ENCODE measurements at regions not wholly inside any gene's neighbourhood (a gene's known extent, or its start where the extent isn't known, plus 50 kb on each side); places are given as distances from the start of the nearest gene placed in this dataset.

DNA sequence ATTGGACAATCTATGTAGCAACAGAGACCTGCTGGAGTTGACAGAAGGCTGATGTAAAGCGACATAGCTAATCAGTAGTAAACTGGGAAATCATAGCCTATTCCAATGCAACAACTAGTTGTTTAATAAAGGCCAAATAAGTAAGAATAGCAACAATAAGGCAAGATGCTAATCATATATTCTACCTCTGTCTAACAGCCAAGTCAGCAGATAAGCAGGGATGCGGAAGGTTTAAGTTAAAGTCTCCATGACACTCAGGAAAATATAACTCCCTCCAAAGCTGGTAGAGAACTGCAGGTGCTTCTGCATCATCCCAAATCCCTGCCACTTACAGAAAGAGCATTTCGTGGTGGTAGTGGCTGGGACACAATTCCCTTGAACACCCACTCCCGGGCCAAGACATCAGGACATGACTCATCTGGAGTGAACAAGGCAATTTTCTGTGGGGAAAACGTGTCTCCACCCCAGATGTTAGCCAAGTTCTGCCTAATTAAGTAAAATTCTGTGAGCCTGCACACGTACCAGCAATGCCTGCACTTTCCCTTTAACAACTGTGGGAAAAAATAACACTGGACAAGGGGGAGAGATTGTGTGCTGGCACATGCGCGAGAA is 413.6 kb upstream of the ID2 start:
- H3K27me3 Mint-ChIP-seq = no peaks in the 10 kb centered on the region
- H3K27ac Mint-ChIP-seq = no peak overlapping the region
- H3K36me3 Mint-ChIP-seq (ENCODE audit: low read depth) = no peaks in the 10 kb centered on the region
- H3K4me1 Mint-ChIP-seq (ENCODE audit: low read depth) = no peaks in the 10 kb centered on the region
- H3K9me3 Mint-ChIP-seq = no peaks in the 10 kb centered on the region
- H3K4me3 Mint-ChIP-seq = no peak overlapping the region

DNA sequence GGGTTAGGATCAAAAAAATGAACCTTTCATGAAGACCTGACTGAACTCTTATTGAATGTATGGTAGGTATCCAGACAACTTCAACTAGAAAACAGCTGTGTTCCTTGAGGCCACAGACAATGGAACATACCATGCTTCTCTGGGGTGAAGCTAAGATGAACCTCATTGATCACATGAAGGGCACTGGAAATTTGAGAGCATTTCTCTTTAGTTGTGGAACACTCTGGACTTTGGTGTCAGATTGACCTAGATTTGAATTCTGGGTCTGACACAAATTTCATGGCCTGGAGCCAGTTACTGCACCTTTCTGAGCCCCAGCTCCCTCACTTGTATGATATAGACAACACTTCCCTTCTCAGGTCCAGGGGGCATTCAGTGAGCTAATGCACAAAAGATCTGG is 411.2 kb upstream of the ID2 start:
- peaks cover 5% of the 10 kb centered on the region for H3K9me3 Mint-ChIP-seq
- H3K4me1 Mint-ChIP-seq (ENCODE audit: low read depth) = no peaks in the 10 kb centered on the region
- no peaks in the 10 kb centered on the region for H3K36me3 Mint-ChIP-seq (ENCODE audit: low read depth)
- H3K4me3 Mint-ChIP-seq = no peak overlapping the region
- H3K27ac Mint-ChIP-seq = no peak overlapping the region
- no peaks in the 10 kb centered on the region for H3K27me3 Mint-ChIP-seq

DNA sequence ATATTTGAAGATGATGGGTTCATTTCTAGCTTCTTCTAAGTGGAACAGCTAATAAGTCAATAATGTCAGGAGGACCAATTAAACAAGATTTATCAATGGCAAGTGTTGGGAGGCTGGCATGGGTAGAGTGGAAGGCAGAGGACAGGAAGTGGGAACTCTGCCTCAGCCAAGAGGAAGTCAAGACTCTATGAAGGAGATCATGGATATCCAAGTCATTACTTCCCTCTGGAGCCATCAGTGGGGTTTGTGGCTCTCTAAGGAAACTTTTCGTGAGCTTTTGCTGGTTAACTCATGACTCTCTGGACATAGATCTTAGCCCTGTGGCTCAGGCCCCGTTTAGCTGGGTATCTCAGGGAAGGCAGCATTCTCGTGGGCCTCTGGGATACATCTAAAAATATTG is 410.4 kb upstream of the ID2 start:
- H3K4me3 Mint-ChIP-seq = no peak overlapping the region
- H3K27ac Mint-ChIP-seq = no peak overlapping the region
- no peaks in the 10 kb centered on the region for H3K36me3 Mint-ChIP-seq (ENCODE audit: low read depth)
- H3K4me1 Mint-ChIP-seq (ENCODE audit: low read depth) = no peaks in the 10 kb centered on the region
- peaks cover 10% of the 10 kb centered on the region for H3K9me3 Mint-ChIP-seq
- H3K27me3 Mint-ChIP-seq = no peaks in the 10 kb centered on the region

DNA sequence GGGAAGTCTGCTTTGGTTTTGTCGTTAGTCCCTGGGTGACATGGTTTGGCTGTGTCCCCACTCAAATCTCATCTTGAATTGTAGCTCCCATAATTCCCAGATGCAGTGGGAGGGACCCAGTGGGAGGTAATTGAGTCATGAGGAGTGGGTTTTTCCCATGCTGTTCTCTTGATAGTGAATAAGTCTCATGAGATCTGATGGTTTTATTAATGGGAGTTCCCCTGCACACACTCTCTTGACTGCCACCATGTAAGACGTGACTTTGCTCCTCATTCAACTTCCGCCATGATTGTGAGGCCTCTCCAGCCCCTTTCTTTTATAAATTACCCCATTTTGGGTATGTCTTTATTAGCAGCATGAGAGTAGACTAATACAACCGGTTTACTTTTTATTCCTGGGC is 405.8 kb upstream of the ID2 start:
- no peaks in the 10 kb centered on the region for H3K36me3 Mint-ChIP-seq (ENCODE audit: low read depth)
- no peak overlapping the region for H3K4me3 Mint-ChIP-seq
- H3K27ac Mint-ChIP-seq = no peak overlapping the region
- H3K9me3 Mint-ChIP-seq = peaks cover 12% of the 10 kb centered on the region
- H3K4me1 Mint-ChIP-seq (ENCODE audit: low read depth) = no peaks in the 10 kb centered on the region
- no peaks in the 10 kb centered on the region for H3K27me3 Mint-ChIP-seq

DNA sequence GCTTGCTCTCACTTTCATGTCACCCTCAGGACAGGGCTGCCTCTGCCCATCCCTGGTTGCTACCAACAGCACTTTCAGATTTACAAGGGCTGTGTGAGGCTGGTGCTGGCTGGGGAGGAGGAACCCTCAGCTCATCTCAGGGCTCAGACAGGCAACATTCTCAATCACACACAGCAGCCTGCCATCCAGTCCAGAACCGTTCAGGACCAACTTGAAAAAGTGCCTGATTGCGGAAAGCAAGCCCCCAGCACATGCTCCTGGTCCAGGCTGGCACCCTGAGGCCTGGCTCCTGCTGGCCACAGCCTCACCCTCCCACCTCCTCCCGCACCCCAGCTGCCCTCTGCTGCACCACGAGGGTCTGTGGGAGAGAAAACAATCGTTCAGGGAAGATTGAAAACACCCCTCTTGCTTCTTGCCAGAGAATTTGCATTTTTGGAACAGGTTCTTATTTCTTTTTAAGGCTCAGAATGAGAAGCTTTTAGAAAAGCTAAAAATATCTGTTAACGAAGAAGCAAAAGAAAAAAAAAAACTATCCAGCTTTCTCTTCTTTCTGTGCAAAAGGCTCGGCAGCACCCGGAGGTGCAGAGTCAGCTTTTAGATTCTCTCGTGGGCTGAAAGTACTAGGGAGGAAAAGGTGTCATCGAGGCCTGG is 403.8 kb upstream of the ID2 start:
- H3K27ac Mint-ChIP-seq = no peak overlapping the region
- peaks cover 4% of the 10 kb centered on the region for H3K4me1 Mint-ChIP-seq (ENCODE audit: low read depth)
- H3K36me3 Mint-ChIP-seq (ENCODE audit: low read depth) = no peaks in the 10 kb centered on the region
- no peak overlapping the region for H3K4me3 Mint-ChIP-seq
- H3K9me3 Mint-ChIP-seq = peaks cover 12% of the 10 kb centered on the region
- no peaks in the 10 kb centered on the region for H3K27me3 Mint-ChIP-seq

DNA sequence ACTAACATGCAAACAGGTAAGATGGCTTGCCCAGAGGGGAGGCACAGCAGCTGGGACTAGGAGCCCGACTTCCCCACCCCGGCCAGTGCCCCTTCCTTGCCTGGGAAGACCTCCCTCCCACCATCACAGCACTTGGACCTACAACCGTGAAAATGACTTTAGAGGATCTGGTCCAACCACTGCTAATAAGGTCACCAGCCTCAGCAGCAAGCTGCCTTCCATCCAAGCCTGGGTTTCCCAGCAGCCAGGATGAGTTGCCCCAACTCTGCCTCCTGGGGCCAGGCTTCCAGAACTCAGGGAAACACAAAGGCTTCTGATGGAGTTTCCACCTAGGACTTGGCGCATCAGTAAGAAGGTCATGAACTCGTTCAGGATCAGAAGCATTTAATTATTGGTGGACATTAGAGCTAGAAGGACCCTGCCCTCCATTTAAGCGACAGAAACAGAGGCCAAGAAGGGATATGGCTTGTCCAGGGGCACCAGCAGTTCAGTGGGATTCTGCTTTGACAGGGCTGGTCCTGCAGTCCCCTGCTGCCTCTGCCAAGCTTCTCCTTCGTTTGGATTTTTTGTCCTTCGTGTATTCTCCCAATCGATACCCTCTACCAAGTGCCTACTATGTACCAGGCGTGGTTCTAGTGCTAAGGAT is 403.0 kb upstream of the ID2 start:
- H3K27ac Mint-ChIP-seq = no peak overlapping the region
- H3K9me3 Mint-ChIP-seq = peaks cover 12% of the 10 kb centered on the region
- H3K4me3 Mint-ChIP-seq = no peak overlapping the region
- no peaks in the 10 kb centered on the region for H3K36me3 Mint-ChIP-seq (ENCODE audit: low read depth)
- H3K27me3 Mint-ChIP-seq = no peaks in the 10 kb centered on the region
- peaks cover 4% of the 10 kb centered on the region for H3K4me1 Mint-ChIP-seq (ENCODE audit: low read depth)

DNA sequence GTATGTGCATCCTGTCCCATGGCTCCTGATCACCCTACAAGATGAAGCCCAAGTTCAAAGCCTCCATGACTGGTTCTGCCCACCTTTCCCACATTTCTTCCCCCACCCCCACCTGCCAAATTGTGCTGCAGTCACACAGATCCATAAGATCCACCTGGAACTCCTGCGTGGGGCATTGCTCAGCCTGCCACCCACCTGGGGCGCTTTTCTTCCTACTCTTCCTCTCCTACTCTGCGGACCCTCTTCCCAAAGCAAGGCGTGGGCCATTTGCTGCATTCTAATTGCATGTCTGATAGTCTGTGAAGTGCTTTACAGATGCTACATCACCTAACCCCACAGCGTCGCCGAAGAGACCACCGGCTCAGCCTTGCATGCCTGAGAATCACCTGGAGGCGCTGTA is 402.4 kb upstream of the ID2 start:
- Mint-ChIP-seq H3K27ac (no peak overlapping the region), H3K4me3 (peak overlapping the region; percentile 17), H3K27me3 (no peaks in the 10 kb centered on the region)

DNA sequence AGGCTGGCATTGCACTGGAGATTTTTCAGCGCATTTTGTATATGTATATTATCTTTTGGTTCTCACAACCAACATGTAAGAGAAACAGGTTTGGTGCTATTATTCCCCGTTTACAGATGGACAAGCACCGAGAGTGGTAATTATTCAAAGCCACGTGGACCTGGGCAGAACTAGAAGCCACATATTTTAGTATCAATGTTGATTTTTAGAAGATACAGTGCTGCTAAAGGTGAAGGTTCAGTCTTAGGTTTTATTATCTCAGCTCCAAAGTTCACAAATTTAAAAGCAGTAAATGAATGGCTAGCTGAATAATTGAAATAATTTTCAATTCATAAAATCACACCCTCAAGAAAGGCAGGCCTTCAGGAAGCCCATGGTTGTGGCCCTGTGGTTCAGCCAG is 400.6 kb upstream of the ID2 start:
- peaks cover 4% of the 10 kb centered on the region for H3K9me3 Mint-ChIP-seq
- peaks cover 9% of the 10 kb centered on the region for H3K4me1 Mint-ChIP-seq (ENCODE audit: low read depth)
- H3K36me3 Mint-ChIP-seq (ENCODE audit: low read depth) = no peaks in the 10 kb centered on the region
- H3K4me3 Mint-ChIP-seq = peak overlapping the region; percentile 50
- H3K27ac Mint-ChIP-seq = no peak overlapping the region
- no peaks in the 10 kb centered on the region for H3K27me3 Mint-ChIP-seq

More for the DNA sequence above, 402.4 kb upstream of the ID2 start:
- Mint-ChIP-seq H3K9me3 (peaks cover 12% of the 10 kb centered on the region), H3K4me1 (ENCODE audit: low read depth) (peaks cover 9% of the 10 kb centered on the region), H3K36me3 (ENCODE audit: low read depth) (no peaks in the 10 kb centered on the region)

DNA sequence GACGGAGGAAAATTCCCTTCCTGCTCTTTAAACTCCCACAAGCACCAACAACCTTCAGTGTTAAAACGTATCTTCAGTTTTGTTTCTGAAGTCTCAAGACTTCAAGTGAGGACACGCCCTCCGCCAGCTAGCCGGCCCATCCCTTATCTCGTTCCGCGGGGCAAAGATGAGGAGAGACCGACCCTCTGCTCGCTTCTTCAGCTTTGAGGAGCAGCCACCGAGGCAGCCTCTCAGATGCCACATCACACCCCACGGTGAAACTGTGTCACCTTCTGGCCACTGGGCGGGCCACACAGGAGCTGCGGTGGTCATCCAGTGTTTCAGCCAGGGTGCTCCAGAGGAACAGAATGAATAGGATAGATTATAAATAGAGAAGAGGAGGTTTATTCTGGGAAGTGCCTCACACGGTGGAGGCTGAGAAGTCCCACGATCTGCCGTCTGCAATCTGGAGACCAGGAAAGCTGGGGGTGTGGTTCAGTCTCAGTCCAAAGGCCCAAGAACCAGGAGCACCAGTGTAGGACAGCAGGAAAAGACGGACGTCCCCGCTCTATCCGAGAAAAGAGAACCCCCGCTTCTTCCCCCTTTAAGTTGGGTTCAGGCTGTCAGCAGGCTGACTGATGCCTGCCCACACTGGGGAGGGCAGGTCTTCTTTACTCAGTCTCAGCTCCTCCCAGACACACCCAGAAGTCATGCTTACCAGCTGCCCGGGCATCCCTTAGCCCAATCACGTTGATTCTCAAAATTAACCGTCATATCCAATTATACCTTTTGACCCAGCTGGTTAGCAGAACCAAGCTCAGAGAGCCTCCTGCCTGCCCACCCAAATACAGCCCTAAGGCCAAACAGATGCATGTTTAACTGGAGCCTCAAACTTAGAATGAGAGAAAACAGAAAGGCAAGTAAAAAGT is 399.7 kb upstream of the ID2 start:
- Mint-ChIP-seq H3K27me3 (no peaks in the 10 kb centered on the region), H3K36me3 (ENCODE audit: low read depth) (no peaks in the 10 kb centered on the region), H3K27ac (peak overlapping the region; percentile 59), H3K9me3 (no peaks in the 10 kb centered on the region), H3K4me1 (ENCODE audit: low read depth) (peaks cover 9% of the 10 kb centered on the region), H3K4me3 (peak overlapping the region; percentile 50)

DNA sequence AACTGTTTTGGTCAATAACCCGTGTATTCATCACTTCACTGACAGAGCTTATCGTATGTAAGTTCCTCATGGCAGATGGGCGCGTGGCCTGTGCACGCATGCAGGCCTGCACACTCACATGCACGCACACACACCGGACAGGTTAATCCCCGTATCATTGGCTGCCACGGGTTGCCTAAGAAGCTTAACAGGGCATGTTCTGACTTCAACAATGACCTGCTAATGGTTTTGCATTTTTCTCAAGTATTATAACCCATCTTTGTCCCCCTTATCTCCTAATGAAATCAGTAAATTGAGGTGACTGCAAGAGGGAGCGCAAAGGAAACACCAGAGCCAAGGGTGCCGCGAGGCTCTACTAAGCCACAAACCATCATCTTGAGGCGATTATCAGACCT is 399.0 kb upstream of the ID2 start:
- peaks cover 4% of the 10 kb centered on the region for H3K27me3 Mint-ChIP-seq
- peaks cover 9% of the 10 kb centered on the region for H3K4me1 Mint-ChIP-seq (ENCODE audit: low read depth)
- peak overlapping the region; percentile 59 for H3K27ac Mint-ChIP-seq
- peaks cover 5% of the 10 kb centered on the region for H3K36me3 Mint-ChIP-seq (ENCODE audit: low read depth)
- H3K4me3 Mint-ChIP-seq = no peak overlapping the region
- H3K9me3 Mint-ChIP-seq = peaks cover 6% of the 10 kb centered on the region

DNA sequence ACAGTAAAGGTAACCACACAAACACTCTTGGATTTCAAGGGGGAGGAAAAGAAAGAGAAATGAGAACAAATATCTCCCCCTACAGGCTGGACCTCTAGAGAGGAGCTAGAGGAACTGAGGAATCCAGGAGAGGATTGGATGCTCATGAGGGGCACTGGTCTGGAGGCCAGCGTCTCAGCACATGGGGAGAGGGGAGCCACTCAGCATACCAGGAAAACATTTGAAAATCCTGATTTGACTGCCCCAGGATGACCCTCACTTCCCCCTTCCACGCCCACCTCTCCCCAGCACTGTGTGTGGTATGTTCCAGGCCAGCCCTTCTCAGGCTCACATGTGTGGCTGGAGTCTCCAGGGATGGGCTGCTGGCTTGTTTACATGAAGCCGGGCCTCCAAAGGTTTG is 396.8 kb upstream of the ID2 start:
- Mint-ChIP-seq H3K4me1 (ENCODE audit: low read depth) (peaks cover 20% of the 10 kb centered on the region), H3K9me3 (peaks cover 9% of the 10 kb centered on the region), H3K27me3 (peaks cover 4% of the 10 kb centered on the region), H3K27ac (no peak overlapping the region), H3K4me3 (no peak overlapping the region), H3K36me3 (ENCODE audit: low read depth) (peaks cover 14% of the 10 kb centered on the region)

DNA sequence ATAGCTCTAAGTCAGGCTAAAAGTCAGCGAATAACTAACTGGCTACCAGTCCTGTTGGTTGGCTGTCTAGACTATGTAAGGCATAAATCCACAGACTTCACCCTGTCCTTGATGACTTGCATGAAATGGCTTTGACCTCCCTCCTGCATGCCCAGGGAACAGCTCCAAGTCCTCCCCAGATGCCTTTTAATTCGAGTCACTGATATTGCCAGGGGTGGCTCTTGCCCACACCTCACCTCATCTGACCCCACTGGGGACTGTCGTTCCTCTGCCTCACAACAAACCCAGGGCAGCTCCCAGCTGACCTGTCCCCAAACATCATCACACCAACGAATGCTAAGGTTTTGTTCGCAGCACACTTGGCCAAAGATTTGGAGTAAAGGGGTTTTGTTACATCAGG is 396.0 kb upstream of the ID2 start:
- Mint-ChIP-seq H3K36me3 (ENCODE audit: low read depth) (peaks cover 14% of the 10 kb centered on the region), H3K4me3 (no peak overlapping the region), H3K9me3 (peaks cover 9% of the 10 kb centered on the region), H3K27me3 (peaks cover 4% of the 10 kb centered on the region), H3K27ac (no peak overlapping the region), H3K4me1 (ENCODE audit: low read depth) (peaks cover 20% of the 10 kb centered on the region)

DNA sequence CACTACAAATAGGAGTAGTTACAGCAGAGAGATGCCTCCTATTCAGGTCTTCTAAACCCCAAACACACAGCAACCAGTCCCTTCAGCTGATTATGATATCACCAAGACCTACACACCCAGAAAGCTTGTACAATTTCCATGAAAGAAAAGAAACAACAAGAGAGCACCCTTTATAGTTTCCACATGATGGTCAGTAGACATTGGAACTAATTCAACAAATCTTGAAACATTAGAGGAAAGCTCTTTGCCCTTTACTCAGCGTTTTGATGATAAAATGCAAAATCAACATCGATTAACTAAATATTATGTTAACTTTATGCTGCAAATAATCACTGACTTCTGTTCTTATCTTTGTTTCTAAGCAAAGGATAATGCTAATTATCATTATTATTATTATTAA is 393.6 kb upstream of the ID2 start:
- Mint-ChIP-seq H3K9me3 (peaks cover 13% of the 10 kb centered on the region), H3K36me3 (ENCODE audit: low read depth) (peaks cover 14% of the 10 kb centered on the region), H3K4me1 (ENCODE audit: low read depth) (peaks cover 16% of the 10 kb centered on the region), H3K27me3 (peaks cover 13% of the 10 kb centered on the region), H3K4me3 (no peak overlapping the region), H3K27ac (no peak overlapping the region)

DNA sequence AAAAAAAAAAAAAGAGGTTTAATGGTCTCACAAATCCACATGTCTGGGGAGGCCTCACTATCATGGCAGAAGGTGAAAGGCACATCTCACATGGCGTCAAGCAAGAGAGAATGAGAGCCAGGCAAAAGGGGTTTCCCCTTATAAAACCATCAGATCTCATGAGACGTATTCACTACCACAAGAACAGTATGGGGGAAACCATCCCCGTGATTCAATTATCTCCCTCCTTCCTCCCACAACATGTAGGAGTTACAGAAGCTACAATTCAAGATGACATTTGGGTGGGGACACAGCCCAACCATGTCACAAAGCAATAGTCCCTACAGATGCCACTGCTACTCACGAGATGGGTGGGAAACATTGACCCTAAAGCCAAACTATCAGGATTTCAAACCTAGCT is 392.7 kb upstream of the ID2 start:
- H3K9me3 Mint-ChIP-seq = peaks cover 13% of the 10 kb centered on the region
- H3K27ac Mint-ChIP-seq = peak overlapping the region; percentile 26
- H3K4me1 Mint-ChIP-seq (ENCODE audit: low read depth) = peaks cover 14% of the 10 kb centered on the region
- peaks cover 14% of the 10 kb centered on the region for H3K27me3 Mint-ChIP-seq
- H3K36me3 Mint-ChIP-seq (ENCODE audit: low read depth) = peaks cover 14% of the 10 kb centered on the region
- H3K4me3 Mint-ChIP-seq = no peak overlapping the region
